Astrocyte (in vitro differentiated cells and primary cell): ENCODE measurements at regions not wholly inside any gene's neighbourhood (a gene's known extent, or its start where the extent isn't known, plus 50 kb on each side); places are given as distances from the start of the nearest gene placed in this dataset.

Experiments
- EZH2 ChIP-seq: IDR thresholded peaks from 2 replicates; pipeline ENCODE4 v1.6.1; 2012; ENCODE audit warnings: mild to moderate bottlenecking, low read length, inconsistent platforms; ENCODE audit not compliant: insufficient read depth
- TF ChIP-seq, protein P1 (sequence below): IDR thresholded peaks from 2 replicates; pipeline ENCODE4 v1.5.1; 2011; ENCODE audit warnings: low read depth, mild to moderate bottlenecking, inconsistent platforms, low read length, moderate library complexity; ENCODE audit not compliant: insufficient read depth

DNA sequence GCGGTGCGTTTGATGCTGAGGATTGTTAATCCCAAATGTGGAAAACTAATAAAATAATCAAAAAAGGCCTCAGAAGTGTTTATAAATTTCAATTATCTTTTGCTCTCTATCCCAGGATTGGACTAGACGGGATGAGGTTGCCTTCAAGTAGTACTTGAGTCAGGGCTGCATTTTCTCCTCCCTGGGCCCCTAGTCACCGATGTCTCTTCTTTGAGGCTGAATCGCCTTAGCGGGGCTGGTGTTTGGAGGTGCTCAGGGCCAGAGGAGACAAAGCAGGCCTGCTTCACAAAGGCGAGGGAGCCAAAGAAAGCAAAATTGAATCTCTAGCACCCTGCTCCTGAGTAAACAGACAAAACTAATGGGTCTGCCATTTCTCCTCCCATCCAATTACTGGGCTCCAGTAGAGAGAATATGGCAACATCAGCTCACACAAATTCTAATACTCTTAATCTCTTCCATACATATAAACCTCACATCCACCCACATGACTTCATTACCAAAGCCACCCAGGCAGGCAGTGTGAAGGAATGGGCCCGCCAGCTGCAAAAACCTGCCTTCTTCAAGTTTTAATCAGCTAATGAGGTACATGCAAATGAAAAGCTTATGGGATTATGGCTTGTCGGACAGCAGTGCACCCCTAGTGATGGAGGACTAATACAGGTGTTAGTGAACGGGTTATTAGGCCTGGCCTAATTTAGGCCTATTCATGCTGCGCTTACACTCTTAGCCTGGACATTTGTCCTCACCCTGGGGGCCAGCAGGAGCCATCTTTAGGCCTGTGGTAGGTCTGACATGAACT, 52.7 kb upstream of the HTATIP2 start:
- TF ChIP-seq, protein P1, sequence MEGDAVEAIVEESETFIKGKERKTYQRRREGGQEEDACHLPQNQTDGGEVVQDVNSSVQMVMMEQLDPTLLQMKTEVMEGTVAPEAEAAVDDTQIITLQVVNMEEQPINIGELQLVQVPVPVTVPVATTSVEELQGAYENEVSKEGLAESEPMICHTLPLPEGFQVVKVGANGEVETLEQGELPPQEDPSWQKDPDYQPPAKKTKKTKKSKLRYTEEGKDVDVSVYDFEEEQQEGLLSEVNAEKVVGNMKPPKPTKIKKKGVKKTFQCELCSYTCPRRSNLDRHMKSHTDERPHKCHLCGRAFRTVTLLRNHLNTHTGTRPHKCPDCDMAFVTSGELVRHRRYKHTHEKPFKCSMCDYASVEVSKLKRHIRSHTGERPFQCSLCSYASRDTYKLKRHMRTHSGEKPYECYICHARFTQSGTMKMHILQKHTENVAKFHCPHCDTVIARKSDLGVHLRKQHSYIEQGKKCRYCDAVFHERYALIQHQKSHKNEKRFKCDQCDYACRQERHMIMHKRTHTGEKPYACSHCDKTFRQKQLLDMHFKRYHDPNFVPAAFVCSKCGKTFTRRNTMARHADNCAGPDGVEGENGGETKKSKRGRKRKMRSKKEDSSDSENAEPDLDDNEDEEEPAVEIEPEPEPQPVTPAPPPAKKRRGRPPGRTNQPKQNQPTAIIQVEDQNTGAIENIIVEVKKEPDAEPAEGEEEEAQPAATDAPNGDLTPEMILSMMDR, result no peak
- TF ChIP-seq EZH2, result no peak
